GM19043 (cell line): ENCODE measurements at regions not wholly inside any gene's neighbourhood (a gene's known extent, or its start where the extent isn't known, plus 50 kb on each side); places are given as distances from the start of the nearest gene placed in this dataset.
"Not testable (repeated sequence)": the region's sequence is repeated elsewhere in the genome, so short reads cannot be mapped to it uniquely, and the experiment has no call there.

Experiments used
- ATAC-seq: cut with Tn5 transposase; IDR thresholded peaks from one replicate; pipeline ENCODE4 v1.9.1; 2021; ENCODE audit warnings: low read depth; ENCODE audit not compliant: unreplicated experiment

DNA sequence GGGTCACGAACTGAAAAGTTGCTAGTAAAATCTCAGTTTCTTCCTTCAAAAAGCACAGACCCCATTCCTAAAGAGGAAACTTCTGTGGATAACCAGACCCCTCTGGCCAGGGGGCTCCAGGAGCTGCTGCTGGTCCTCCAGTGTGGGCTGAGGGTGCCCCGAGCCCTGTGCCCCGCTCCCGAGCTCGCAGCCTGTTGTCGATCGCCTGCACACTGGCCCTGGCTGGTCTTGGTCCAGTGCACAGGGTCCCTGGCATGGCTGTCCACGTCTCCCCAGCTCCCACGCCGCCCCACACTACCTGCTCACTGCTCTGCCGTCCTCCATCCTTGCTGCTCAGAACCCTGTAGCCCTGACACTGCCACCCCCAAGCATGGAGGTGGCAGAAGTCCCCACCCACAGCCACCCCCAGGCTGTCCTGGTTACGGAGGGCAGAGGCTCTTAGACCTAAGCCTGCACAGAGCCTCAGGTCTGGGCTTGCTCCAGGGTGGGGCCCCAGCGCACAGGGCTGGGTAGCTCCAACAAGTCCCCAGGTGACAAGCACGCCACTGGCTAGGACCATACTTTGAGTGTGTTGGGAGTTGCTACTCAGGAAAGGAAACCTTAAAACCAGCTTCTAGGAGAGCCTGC, 87.0 kb downstream of the PLXNA1 start:
- ATAC-seq = no peak

DNA sequence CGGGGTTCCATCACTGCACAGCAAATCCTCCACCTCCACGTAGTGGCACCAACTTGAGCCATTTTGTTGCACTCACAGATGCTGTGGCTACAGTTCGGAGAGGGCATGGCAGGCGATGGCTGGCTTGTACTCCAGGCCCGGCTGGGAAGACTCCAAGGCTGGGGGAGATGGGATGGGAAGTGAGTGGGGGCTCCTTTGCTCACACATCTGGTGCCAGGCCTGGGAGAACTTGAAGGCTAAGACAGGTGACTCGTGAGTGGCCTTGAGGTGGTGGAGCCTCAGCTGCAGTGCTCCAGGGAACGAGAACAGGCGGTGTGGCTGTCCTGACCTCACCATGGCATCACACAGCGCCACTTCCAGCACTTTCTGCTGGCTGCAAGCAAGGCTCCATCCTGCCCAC, 87.9 kb downstream of the PLXNA1 start:
- no peak for ATAC-seq

DNA sequence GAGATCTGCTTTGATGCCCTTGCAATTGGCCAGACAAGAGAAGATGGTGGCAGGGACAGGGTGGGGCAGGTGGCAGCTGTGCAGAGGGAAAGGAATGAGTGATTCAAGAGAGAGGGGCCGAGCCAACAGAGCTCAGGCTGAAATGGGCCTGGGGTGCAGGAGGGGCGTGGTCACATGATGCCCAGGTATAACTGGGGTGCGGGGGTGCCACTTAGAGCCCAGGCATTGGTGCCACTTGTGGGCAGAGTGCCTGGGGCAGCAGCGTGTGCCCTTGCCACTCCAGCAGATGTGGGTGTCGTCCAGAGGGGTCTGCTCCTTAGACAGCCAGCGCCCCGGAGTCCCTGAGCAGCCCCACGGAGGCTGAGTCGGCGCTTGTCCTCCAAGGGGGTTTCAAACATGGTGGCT, 88.7 kb downstream of the PLXNA1 start:
- ATAC-seq = no peak

DNA sequence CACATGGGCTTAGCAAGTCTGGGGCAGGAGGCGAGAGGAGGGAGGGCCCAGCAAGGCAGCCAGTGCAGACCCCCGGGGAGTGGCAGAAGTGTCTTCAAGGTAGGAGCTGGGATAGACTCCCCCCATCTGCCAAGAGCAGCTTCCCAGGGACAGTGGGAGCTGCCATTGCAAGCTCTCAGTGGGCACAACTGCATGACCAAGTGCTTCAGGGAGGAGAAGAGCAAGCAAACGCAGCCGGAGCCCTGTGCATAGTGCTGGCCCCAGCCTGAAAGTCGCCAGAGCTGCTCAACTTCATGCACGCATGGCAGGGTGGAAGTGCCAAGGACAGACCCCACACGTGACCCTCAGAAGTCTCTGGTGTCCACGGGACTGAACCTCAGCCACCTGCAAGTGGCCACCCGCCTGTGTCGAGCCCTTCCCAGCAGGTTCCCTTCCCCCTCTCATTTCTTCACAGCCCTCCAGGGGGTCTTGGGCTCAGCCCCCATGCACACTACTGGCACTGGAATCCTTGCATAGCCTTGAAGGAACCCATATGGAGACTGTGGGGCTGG, 89.4 kb downstream of the PLXNA1 start:
- ATAC-seq = no peak

DNA sequence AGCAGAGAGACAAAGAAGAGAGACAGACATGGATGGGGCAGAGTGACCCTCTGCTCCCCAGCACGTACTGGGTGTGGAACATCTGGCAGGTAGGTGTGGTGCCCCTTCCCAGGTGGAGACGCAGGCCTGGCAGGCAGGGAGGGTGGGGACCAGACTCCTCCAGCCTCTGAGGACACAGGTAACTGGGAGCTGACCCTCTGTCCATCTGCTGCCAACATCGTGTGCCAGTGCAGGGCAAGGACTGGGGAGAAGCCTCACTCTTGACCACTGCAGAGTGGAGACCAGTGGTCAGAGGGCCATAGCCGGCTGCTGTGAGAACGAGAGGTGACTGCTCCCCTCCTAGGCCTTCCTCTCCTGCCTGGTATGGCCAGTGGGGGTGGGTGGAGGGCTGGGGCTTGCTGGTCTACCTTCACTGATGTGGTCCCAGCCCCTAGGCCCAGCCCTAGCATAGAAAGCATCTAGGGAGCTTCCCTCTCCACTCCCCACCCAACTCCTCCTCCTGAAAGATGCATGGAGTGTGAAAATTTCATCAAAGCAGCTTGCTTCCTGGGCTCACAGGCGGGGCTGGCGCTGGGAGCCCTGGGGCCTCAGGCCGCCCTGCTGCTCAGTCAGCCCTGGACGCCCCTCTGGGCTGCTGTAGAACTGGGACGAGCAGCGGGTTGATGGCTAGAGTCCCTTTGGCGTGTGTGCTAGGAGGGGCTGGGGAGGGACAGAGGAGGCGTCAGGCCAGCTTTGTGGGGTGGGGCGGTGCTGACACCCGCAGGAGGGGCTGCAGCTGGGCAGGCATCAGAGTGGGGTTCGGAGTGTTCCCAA, 90.3 kb downstream of the PLXNA1 start:
- no peak for ATAC-seq

DNA sequence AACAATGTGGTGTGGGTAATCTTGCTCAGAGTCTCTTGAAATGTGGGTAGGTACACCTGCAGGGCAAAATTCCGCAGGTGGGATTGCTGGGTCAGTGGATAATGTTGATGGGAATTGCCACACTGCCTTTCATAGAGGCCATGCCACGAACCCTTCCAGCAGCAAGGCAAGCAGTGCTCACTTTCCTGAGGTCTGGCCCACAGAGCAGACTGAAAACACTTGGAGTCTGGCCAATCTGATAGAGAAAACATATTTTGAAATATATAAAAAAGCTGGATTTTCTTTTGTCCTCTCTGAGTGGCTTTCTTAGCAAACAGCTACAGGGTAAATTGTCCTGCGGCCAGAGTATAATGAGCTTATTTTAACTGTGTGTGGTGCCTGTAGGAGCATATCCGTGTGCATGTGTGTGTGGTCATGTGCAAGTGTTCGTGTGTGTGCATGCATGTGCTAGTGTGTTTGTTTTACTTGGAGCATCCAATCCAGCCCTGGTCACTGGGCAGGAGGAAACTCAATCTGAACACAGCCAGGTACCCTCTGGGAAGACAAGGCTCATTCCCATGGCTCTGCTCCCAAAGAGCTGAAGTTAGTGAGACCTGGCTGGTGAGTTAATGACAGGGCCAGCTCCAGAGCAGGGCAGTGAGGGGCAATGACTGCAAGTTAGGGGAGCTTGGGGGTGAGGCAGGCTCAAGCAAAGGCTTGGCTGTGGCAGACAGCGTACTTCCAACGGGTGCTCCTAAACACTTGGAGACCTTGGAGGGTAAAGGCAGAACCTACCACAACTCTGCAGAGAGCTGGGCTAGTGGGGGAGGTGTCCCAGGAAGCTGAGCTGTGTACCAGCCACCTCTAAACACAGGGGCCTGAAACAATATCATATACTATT, 91.3 kb downstream of the PLXNA1 start:
- ATAC-seq = no peak

DNA sequence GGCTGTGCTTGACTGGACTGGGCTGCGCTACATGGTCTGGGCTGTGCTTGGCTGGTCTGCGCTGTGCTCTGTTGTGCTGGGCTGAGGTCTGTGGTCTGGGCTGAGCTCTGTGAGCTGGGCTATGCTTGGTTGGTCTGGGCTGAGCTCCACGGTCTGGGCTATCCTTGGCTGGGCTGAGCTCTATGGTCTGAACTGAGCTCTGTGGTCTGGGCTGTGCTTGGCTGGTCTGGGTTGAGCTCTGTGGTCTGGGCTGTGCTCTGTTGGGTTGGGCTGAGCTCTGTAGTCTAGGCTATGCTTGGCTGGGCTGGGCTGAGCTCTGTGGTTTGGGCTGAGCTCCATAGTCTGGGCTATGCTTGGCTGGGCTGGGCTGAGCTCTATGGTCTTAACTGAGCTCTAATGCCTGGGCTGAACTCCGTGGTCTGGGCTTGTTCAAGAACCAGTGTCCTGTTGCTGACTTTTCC, 92.0 kb downstream of the PLXNA1 start:
- peak; percentile 87 for ATAC-seq

DNA sequence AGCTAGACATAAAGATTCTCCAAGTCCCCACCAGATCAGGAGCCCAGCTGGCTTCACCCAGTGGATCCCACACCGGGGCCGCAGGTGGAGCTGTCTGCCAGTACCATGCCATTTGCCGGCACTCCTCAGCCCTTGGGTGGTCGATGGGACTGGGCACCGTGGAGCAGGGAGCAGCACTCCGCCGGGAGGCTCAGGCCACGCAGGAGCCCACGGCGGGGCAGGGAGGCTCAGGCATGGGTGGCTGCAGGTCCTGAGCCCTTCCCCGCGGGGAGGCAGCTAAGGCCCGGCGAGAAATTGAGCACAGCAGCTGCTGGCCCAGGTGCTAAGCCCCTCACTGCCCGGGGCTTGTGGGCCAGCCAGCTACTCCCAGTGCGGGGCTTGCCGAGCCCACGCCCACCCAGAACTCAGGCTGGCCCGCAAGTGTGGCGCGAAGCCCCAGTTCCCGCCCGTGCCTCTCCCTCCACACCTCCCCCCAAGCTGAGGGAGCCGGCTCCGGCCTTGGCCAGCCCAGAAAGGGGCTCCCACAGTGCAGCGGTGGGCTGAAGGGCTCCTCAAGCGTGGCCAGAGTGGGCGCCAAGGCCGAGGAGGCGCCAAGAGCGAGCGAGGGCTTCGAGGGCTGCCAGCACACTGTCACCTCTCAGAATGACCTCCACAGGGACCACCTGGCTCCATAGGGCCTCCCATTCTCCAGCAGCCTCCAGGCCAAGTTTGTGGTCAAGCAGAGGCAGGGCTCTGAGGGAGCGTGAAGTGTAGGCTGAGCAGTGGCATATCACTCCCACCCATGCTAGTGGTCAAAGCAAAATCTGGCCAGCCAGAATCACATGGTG, 93.5 kb downstream of the PLXNA1 start:
- not testable (repeated sequence) for ATAC-seq

DNA sequence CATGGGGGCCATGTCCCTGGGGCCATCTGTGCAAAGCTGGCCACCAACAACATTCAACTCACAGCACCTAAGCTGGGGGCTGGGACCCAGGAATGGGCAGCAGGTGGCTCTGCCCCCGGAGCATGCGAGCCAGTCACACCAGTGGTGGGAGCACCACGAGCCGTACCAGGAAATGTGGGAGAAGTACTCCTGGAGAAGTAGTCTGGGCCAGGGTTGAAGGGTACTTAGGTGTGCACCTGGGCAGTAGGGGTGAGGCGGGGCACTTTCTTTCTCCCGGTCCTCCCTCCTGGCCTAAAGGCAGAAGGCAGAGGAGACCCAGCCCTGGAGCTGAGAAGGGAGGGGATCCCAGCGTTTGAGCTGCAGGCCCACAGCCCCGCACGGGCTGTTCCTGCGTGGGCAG, 94.2 kb downstream of the PLXNA1 start:
- no peak for ATAC-seq

DNA sequence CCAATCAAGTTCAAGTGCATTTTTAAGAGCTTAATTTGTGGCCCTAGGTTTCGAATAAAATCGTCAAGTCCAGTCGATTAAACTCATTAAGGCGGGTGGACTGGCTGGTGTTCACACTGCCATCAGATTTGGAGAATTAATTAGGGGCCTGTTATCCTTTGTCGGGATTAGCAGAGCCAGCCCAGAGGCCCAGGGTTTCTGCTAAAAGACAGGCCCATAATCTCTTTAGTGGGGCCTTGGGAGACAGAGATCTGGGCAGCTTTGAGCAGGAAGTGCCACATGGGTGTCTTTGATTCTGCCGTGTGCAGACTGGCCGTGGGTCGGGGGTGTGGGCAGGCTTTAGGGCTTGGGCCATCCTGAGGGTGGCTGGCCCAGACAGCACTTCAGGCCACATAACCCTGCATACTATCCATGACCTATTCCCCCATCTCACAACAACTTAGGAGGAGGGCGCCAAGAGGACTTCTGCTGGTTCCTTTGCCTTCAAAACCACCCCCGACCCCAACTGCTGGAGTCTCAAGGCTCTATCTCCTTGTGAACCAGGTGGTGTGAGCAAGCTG, 94.7 kb downstream of the PLXNA1 start:
- ATAC-seq = no peak

DNA sequence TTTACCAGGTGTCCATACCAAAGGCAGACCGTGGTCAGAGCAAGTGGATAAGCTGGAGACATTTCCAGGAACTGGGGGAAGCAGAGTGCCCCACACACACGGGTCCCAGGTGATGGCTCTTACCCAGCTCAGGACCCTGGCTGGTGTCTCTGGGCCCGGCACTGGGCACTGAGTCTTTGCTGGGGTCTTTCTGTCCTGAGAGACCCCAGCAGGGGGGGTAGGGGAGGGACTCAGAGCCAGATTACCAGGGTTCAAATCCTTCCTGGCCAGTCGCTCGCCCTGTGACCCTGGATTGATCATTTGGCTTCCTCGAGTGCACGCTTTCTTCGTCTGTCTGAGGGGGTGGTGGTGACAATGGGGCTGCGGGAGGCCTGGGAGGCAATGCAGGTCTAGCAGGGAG, 95.7 kb downstream of the PLXNA1 start:
- no peak for ATAC-seq

DNA sequence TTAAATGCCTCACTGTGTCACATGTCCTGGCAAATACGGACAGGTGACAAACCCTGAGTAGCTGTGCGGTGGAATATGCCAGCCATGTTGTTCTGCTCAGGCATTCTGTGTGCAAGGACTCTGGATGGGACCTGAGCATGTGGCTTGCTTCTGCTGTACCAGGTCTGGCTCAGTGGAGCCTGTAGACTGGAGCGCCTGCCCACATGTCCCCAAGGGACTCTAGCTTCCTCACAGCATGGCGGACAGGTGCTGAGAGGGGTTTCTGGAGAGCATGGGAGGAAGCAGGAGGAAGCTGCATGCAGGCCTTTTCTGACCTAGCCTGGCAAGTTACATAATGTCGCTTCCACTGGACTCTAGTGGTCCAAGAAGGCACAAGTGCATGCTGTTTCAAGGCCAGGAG, 96.3 kb downstream of the PLXNA1 start:
- no peak for ATAC-seq

DNA sequence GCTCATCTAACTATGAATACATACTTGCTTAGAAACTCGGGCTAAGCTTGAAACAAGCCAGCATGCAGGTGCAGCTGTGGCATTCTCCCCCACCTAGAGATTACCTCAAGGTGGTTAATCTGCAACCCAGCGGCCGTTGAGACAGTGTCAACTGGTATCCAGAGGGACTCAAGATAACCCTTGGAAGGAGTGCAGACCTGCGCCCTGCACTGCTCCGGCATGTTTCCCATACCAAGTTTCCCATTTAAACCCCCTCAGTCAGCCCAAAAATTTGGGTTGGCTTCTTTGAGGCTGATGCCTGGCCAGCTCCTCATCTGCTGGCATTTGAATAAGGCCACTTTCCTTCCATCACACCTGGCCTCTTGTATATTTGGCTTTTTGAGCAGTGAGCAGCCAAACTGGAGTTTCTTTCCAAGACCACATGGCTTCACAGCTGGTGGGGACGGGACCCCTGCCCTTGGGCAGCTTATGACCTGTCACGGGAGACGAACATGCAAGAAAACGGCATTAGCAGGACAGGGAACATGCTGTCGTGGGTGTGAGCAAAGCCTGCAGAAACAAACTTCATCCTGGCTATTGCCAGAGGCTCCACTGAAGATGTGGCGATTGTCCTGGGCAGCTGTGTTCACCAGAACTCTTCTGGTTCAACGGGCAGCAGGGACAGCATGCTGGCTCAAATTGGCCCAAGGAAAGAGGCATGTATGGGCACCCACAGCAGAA, 98.2 kb downstream of the PLXNA1 start:
- ATAC-seq = no peak

DNA sequence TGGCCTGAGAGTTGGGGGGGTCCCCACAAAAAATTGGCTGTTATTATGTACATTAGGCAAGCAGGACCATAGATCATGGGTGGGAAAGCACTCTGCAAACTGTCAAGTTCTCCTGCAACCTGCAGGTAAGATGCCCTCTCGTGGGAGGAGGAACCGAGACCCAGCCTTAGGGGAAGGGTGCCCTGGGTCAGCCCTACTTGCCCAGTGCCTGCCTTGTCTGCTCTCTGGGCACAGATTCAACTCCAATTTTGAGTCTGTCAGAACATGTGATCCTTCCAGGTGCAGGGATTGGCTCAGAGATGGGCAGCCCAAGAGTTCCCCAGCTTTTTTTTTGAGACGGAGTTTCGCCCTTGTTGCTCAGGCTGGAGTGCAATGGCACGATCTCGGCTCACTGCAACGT, 99.2 kb downstream of the PLXNA1 start:
- no peak for ATAC-seq

DNA sequence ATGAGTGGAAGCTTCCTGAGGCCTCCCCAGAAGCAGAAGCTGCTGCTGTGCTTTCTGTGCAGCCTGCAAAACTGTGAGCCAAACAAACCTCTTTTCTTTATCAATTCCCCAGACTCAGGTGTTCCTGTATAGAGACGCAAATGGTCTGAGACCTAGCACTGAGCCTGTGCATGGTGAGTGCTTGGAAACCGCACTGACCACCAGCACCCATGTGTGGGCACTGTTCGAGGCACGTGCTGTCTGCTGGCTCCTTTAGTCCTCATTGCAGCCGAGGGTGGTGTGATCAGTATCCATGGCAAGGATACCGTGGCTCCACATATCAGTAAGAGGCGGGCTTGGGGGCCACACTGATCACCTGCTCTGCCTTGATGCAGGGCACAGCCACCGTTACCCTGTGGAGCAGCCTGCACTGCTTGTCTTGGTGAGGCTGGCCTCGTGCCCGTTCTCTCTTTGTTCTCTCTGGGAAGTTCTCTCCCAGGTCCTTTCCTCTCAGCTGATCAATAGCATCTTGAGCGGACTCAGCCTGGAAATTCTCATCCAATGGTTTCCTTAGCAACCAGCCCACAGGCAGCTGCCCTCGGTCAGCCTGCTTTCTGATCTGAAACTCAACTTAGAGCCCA, 101.0 kb downstream of the PLXNA1 start:
- no peak for ATAC-seq

DNA sequence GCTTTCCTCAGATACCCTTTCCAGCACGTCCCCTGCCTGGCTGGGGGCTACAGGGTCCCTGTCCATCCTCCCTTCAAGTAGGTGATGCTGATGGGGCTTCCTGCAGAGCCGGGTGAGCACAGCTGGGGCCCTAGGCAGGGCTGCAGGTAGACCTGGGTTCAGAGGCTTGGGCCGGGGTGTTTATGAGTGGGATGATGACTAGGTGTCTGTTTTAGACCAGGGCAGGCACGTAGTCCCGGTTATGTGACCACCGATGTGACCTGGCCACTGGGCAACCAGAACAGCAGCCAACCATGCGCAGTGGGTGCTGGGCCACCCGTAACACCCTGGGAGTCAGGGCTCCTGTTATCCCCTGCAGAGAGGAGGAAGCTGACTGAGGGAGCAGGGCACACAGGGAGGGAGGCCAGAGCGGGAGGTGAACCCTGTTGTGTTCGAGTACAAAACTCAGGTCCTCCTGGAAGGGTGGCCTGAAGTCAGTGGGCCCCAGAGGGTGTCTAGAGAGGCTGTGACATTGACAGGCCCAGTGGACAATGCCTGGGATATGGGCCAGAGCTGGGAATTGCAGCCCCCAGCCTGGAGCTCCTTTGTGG, 101.6 kb downstream of the PLXNA1 start:
- ATAC-seq = no peak

DNA sequence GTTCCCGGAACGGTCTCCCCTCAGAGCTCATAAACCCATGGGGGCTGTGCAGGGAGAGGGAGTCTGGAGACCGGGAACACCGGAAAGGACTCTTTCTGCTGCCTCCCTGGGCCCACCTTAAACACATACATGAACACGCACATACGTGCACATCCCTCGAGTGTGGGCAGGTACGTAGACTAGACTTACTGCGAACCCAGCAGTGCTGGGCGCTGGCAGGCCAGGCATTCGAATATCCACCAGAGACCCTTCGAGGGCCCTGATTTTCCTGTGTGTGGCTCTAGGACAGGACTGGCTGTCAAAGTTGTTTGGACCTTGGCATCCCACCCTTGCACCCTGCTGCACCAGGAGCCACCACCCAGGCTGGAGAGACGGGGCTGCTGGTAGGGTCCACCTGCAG, 102.7 kb downstream of the PLXNA1 start:
- ATAC-seq = no peak

DNA sequence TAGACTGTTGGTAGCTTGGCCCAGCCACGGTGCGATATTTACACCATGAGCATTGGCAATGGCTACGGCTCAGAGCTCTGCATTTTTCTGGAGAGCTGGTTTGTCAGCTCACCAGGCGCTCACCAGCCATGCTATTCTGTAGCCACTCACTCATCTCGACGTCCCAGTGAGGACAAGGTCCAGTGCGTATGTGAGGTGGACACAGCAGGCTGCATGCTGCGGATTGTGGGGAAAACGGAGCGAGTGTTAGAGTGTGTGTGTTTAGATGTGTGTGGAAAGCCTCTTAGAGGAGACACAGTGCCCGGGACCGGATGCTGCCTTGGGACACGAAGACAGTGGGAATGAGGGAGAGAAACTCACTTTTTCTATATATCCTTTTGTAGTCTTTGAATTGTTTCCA, 103.7 kb downstream of the PLXNA1 start:
- ATAC-seq = not testable (repeated sequence)
